AG20443 (cell line): ENCODE measurements at regions not wholly inside any gene's neighbourhood (a gene's known extent, or its start where the extent isn't known, plus 50 kb on each side); places are given as distances from the start of the nearest gene placed in this dataset.

Experiments used
- DNase-seq: peaks from one replicate; pipeline ENCODE4 v3.0.0; 2012; ENCODE audit warnings: low spot score, mixed read lengths

- DNase-seq: no peak
These were observed 414.0 kb upstream of the OPRM1 start for GRCh38 chr6:153625089-153625488.

GRCh38 chr6:153624528-153624927 is 414.5 kb upstream of the OPRM1 start:
- no peak for DNase-seq

- DNase-seq: no peak
These were observed 415.5 kb upstream of the OPRM1 start for GRCh38 chr6:153623496-153623895.

- DNase-seq: no peak
These were observed 417.5 kb upstream of the OPRM1 start for GRCh38 chr6:153621491-153621890.

GRCh38 chr6:153621070-153621469 is 418.0 kb upstream of the OPRM1 start:
- DNase-seq: no peak

GRCh38 chr6:153618371-153619322 is 420.4 kb upstream of the OPRM1 start:
- no peak for DNase-seq

- DNase-seq: no peak
These were observed 422.5 kb upstream of the OPRM1 start for GRCh38 chr6:153616506-153616905.

GRCh38 chr6:153613719-153614455 is 425.2 kb upstream of the OPRM1 start:
- no peak for DNase-seq

- DNase-seq: no peak
These were observed 436.6 kb upstream of the OPRM1 start for GRCh38 chr6:153602401-153602800.

- DNase-seq: no peak
These were observed 439.1 kb upstream of the OPRM1 start for GRCh38 chr6:153599901-153600300.

- DNase-seq: no peak
These were observed 443.1 kb upstream of the OPRM1 start for GRCh38 chr6:153595903-153596302.

GRCh38 chr6:153594871-153595270 is 444.2 kb upstream of the OPRM1 start:
- DNase-seq: no peak

GRCh38 chr6:153591159-153591558 is 447.9 kb upstream of the OPRM1 start:
- no peak for DNase-seq

GRCh38 chr6:153590411-153590810 is 448.6 kb upstream of the OPRM1 start:
- no peak for DNase-seq

- DNase-seq: no peak
These were observed 450.7 kb upstream of the OPRM1 start for GRCh38 chr6:153588330-153588729.

- DNase-seq: no peak
These were observed 452.6 kb upstream of the RGS17 start for GRCh38 chr6:153583685-153584084.

GRCh38 chr6:153580776-153581175 is 449.7 kb upstream of the RGS17 start:
- no peak for DNase-seq

GRCh38 chr6:153575528-153575927 is 444.4 kb upstream of the RGS17 start:
- DNase-seq: no peak

- DNase-seq: no peak
These were observed 443.1 kb upstream of the RGS17 start for GRCh38 chr6:153574231-153574630.

- no peak for DNase-seq
These were observed 441.3 kb upstream of the RGS17 start for GRCh38 chr6:153572371-153572770.

- peak; percentile 9 for DNase-seq
These were observed 437.5 kb upstream of the RGS17 start for GRCh38 chr6:153568628-153569027.

GRCh38 chr6:153564803-153565202 is 433.7 kb upstream of the RGS17 start:
- DNase-seq: no peak

- DNase-seq: no peak
These were observed 431.9 kb upstream of the RGS17 start for GRCh38 chr6:153563001-153563400.
